HL-60/S4 treated with phorbol 12-myristate 13-acetate at 8.2 ng/mL for 4 days and 3 days (cell line): ENCODE measurements at regions not wholly inside any gene's neighbourhood (a gene's known extent, or its start where the extent isn't known, plus 50 kb on each side); places are given as distances from the start of the nearest gene placed in this dataset.

Experiments
- in situ Hi-C: fragments of 300-500 bp; cut with MboI; formaldehyde crosslinking; loops from 2 replicates; pipeline ENCODE4 v1.15.0; 2022; ENCODE audit warnings: low sequenced_read_pairs

DNA sequence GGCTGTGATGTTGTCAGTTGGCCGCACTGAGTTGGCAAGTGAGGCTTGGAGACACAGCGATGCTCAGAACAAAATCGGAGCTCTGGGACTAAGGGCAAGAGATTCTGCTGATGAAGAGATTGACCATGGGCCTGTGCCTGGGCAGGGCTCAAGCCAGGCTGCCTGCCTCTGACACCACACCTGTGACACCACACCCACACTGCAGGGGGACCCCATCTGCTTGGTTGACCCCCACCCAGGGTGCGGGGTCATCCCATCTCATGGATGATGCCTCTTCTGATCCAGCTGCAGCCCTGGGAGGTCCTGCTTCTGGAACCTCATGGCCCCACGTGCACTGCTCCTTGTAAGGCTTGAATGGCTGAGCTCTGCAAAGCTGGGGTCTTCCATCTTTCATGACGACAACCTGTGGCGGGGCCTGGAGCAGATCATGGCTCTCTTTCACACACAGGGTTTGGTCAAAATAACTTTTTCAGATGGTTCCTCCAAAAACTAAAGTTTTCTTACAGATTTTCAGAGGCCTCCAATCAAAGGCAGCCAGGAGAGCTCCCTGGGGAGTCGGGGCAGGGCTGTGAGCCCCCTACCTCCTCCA, 185.2 kb downstream of the GADD45G start:
- in situ Hi-C loops = no loop called here

DNA sequence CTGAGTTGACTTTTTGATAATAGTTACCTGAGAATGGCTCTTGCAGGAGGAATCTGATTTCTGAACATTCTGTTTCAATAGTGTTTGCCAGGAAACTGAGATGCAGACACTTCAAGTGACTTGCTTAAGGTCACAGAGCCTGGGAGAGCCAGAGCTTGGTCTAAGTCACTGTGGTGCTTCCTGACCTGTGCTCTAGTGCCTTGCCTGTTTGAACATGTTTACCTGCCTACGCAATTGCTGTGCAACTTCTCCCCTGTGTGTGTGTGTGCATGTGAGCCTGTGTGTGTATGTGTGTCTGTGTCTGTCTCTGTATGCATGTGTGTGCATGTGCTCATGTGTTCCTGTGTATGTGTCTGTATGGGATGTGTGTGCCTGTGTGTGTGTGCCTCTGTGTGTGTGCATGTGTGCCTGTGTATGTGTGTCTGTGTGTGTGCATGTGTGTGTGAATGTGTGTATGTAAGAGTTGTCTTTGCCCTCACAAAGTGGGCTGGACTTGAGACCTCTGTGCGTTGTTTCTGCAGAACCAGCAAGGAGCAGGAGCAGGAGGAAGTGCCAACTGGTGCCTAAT, 185.8 kb downstream of the GADD45G start:
- in situ Hi-C loops = no loop called here

- in situ Hi-C loops = no loop called here
Measured at GRCh38 chr9:89791754-89792153, 186.9 kb downstream of the GADD45G start.

DNA sequence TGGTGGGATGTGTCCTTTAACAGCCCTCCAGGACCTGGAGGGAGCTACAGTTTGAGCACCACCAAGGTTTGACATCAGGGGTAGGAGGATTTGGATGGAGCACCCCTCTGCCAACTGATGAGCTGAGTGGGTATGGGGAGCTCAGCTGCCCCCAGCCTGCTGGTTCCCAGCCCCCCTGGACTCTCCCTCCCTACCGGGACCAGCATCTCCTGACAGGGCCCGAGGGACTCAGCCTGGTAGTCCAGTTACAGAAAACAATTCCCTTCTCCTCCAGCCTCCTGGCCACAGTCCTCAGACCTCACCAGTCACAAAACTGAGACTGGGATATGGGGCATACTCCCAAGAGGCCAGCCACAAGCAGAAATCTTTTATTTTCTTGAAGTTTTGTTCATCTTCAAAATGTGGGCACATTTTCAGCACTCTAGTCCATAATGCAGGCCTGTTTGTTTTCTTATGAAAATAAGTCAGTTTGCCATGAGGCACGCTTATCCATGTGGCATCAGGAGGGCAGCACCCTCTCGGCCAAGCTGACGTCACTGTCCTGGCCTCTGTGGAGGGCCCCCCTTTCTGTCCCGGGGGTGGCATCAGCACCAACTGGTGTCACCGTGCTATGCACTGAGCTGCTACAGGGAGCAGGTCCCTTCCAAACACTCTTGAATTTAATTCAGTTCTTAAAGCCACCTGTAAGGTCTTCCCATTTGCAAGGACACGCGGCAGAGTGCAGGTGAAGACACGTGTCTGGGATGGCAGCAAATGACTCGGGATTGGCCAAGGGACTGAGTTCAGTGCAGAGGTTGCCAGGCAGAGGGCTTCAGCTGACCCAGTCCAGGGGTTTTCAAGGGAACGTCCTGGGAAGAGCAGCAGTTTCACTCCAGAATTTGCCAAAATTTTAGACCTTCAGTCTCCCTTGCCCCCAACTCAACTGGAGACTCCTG, 187.6 kb downstream of the GADD45G start:
- in situ Hi-C loops = no loop called here

- in situ Hi-C loops = no loop called here
Measured at GRCh38 chr9:89793124-89793495, 188.3 kb downstream of the GADD45G start.

DNA sequence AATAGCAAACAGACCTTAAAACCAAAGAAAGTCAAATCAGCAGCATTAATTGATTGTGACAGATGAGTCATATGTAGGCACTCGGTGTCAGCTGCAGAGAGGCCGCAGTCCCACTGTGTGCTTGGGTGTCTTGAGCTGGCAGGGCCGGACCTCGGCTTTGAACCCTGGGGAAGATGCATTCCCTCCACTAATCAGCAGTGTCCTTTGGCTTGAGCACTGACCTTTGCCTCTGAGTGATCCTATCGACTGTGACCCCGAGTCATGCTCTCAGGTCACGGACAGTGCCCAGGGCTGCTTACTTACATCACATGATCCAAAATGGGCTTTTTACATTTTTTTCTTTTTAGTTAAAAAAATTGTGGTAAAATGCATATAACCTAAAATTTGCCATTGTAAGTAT, 188.7 kb downstream of the GADD45G start:
- in situ Hi-C loops = no loop called here

DNA sequence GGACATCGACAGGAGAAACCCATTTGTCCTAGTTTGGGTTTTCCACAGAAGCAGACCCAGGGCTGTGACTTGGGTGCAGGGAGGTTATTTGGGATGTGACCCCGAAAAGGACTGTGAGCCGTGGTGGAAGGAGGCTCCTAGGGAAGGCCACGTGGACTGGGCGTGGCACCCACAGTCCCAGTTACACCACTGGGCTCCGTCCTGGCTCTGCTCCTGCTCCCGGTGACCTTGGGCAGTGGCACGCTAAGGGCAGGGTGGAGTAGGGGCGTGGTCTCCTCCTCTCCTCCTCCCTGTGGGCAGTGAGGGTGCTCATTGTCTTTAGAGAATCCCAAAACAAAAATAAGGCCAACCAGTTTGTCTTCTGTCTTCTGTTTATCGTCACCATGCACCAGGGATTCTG, 190.1 kb downstream of the GADD45G start:
- in situ Hi-C loops = no loop called here

GRCh38 chr9:89795538-89796195, 190.9 kb downstream of the GADD45G start:
- in situ Hi-C loops = no loop called here

GRCh38 chr9:89796606-89797005, 191.8 kb downstream of the GADD45G start:
- in situ Hi-C loops = no loop called here

DNA sequence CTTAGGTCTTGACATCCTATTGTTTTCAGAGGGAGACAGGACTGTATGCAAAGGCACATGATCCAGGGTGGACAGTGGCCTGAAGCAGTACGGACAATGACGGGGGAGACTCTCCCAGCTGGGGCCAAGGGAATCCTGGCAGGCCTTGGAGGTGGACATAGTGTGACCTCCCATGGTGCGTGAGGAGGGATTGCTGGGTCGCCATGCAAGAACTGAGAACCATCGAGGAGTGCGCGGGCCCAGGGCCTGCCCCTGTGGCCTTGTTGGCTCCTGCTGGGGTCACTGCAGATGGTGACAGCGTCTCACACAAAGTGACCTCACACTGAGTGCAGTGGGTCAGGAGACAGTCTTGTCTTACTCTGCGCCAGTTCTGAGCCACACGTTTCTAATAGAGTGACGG, 192.4 kb downstream of the GADD45G start:
- in situ Hi-C loops = no loop called here

DNA sequence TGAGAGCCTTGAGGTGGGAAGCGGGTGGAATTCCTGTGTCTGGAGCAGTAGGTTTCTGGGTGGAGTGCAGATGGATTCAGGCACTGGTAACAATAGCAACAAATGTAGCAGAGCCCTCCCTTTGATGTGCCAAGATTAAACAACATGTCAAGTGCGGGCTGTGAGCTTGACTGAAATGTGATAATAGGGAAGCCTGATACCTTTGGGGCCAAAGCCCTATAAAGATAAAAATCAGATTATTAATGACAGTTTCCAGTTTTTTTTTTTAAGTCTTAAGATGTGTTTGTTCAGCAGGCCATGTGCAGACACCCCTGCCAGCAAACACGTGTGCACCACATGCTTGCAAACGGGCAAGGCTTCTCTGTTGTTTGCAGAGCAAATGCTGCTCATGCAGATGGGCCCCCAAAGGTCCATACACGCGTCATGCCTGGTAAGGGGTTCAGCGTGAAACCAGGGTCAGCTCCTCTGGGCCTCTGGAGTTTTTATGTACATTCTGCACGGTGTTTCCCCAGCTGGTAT, 193.2 kb downstream of the GADD45G start:
- in situ Hi-C loops = no loop called here

DNA sequence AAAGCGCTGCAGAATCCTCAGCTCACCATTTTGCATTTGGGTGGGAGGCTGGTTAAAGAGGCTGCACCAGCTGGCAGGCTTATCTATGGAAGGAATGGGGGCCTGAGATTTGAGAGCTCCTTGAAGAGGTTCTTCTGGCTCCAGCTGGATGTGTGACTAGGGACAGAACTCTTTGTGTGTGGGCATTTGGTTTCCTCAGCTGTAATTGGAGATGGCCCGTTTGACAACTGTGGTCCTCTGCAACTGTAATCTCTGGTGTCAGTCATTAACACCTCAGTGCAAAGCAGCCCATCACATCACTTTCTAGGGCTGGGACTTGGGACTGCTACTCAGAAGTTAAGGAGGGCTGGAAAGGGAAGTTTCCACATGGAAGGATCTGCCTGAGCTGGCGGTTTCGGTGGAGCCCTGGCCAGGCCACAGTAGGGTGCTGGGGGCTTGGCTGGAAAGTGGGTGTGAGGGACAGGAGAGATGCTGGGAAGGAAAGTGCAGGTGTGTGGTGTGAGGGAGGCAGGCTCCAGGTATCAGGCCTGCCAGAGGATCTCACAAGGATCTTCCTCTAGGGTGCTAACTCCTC, 193.8 kb downstream of the GADD45G start:
- in situ Hi-C loops = no loop called here

- in situ Hi-C loops = no loop called here
Measured at GRCh38 chr9:89799221-89799620, 194.4 kb downstream of the GADD45G start.

DNA sequence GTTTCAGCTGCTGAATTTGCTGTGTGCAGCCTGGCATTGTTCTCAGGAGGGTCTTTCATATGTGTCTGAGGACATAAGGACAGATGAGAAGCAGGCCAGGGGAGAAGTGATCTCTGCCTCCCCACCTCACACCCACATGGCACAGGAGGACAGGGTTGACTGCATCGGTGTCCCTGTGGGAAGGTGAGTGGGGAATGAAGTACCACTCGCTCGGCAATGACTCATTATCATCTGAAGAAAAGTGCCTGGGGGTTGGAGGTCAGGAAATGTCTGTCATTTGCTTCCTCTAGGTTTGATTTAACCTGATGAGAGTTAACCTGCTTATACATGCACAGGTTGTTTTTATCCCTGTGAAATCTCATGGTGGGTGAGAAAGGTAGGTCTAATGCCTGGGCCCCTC, 195.0 kb downstream of the GADD45G start:
- in situ Hi-C loops = no loop called here

GRCh38 chr9:89801341-89801740, 196.5 kb downstream of the GADD45G start:
- in situ Hi-C loops = no loop called here

- in situ Hi-C loops = no loop called here
Measured at GRCh38 chr9:89801742-89802670, 197.2 kb downstream of the GADD45G start.

GRCh38 chr9:89802781-89803355, 198.1 kb downstream of the GADD45G start:
- in situ Hi-C loops = no loop called here

DNA sequence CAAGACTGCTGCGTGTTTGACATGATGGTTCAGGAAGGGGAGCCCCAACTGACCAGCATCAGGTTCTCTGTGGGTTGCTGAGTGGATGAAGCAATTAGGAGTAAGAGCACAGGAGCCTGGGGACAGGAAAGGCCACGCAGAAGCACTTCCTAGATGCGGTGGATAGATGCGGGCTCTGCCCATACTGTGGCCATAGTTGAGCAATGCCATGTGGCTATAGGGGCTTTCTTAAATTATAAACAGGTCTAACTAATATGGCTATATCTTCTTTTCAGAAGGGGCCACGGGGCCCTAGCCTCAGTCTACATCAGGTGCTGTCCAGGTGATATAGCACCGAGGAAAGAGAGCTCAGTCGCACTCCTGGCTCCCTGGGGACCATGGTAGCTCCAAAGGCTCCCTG, 198.6 kb downstream of the GADD45G start:
- in situ Hi-C loops = no loop called here

DNA sequence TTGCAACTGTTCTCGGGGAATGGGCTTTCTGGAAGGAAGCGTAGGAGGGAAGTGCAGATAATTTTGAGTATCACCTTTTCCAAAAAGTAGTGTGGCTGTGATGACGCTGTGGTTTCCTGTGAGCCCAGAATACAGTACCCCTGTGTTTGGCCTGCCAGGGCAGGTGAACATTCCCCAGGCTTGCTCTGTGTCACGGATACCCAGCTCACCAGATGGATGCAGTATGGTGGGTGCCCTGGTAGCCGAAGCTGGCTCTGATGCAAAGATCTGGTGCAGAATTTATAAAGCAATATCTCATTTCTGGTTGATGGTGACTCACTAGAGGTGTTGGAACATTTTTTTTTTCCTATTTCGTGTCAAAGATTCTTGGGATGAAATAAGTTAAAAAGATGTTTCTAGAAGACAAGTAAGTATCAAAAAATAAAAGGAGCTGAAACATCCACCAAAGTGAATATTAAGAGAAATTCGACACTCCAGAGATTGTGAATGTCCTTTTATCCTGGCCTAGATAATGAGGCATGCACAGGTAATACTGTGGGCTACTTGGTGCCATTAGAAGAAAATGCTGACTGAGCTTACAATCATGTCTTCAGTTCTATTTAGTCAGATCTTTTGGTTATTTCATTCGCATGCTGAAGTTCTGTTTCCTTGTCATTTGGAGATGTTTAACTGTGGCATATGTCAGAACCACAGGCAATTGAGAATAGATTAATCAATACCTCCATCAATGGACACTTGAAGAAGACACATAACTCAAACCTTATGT, 200.1 kb downstream of the GADD45G start:
- in situ Hi-C loops = no loop called here
